Peyer's patch (tissue), 4 donors: ENCODE measurements at regions not wholly inside any gene's neighbourhood (a gene's known extent, or its start where the extent isn't known, plus 50 kb on each side); places are given as distances from the start of the nearest gene placed in this dataset.

Experiments
- DNase-seq, 3 donors: peaks; one replicate each; pipeline ENCODE4 v3.0.0-alpha.2; 2017 to 2019
- H3K27ac ChIP-seq, 4 donors: fragments of 200-600 bp; sonication (generic); one replicate each; pipeline ENCODE4 v1.5.1; 2016 to 2019
- H3K27me3 ChIP-seq, 2 donors: fragments of 200-600 bp; sonication (generic); one replicate each; pipeline ENCODE4 v1.5.1; 2019
- H3K36me3 ChIP-seq, 3 donors: fragments of 200-600 bp; sonication (generic); one replicate each; pipeline ENCODE4 v1.5.1; 2016 to 2019
- H3K4me1 ChIP-seq, 4 donors: fragments of 200-600 bp; sonication (generic); one replicate each; pipeline ENCODE4 v1.5.1; 2016 to 2019
- H3K4me3 ChIP-seq, 4 donors: fragments of 200-600 bp; sonication (generic); 1 replicate in 3 of 4; 2 replicates in 1 of 4; pipeline ENCODE4 v1.5.1; 2016 to 2019; ENCODE audit warnings: mild to moderate bottlenecking in 1 of 4
- H3K9me3 ChIP-seq, 4 donors: fragments of 200-600 bp; sonication (generic); one replicate each; pipeline ENCODE4 v1.5.1; 2016 to 2019; ENCODE audit warnings: mild to moderate bottlenecking in 1 of 4
- POLR2A ChIP-seq, 2 donors: fragments of 450-650 bp; IDR thresholded peaks; one replicate each; pipeline ENCODE4 v1.5.1; 2017; ENCODE audit warnings: antibody characterized with exemption in 2 of 2, mild to moderate bottlenecking in 2 of 2, moderate library complexity in 2 of 2
- TF ChIP-seq, protein P1 (sequence below), 6 experiments: fragments of 450-650 bp in 4 of 6; fragments of 200-600 bp in 2 of 6; sonication (generic) in 1 of 6; IDR thresholded peaks; one replicate each; pipeline ENCODE4 v1.5.1; 2017 to 2019; ENCODE audit warnings: antibody characterized with exemption in 6 of 6, mild to moderate bottlenecking in 3 of 6, moderate library complexity in 1 of 6

DNA sequence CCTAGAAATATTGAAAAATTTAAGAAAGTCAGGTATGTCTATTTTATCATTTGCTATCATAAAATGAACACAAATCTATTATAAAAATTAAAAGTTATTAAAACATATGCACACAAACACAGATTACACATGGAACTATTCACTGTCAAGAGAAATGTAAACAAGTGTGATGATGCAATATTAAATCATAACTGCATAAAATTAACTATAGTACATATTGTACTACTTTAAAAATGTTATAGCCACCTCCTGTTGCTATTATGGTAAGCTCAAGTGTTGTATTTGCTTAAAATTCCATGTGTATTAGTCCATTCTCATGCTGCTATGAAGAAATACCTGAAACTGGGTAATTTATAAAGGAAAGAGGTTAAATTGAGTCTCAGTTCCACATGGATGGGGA lies 54.7 kb upstream of the CMC1 start:
- Histone ChIP-seq H3K4me1 (no peaks in the 10 kb centered on the region), H3K4me3 (no peak overlapping the region), H3K27me3 (no peaks in the 10 kb centered on the region), H3K27ac (no peak overlapping the region), H3K9me3 (no peaks in the 10 kb centered on the region), H3K36me3 (no peaks in the 10 kb centered on the region)
- no peak for TF ChIP-seq POLR2A (IDR thresholded peaks at IDR 0.05)
- TF ChIP-seq, protein P1, sequence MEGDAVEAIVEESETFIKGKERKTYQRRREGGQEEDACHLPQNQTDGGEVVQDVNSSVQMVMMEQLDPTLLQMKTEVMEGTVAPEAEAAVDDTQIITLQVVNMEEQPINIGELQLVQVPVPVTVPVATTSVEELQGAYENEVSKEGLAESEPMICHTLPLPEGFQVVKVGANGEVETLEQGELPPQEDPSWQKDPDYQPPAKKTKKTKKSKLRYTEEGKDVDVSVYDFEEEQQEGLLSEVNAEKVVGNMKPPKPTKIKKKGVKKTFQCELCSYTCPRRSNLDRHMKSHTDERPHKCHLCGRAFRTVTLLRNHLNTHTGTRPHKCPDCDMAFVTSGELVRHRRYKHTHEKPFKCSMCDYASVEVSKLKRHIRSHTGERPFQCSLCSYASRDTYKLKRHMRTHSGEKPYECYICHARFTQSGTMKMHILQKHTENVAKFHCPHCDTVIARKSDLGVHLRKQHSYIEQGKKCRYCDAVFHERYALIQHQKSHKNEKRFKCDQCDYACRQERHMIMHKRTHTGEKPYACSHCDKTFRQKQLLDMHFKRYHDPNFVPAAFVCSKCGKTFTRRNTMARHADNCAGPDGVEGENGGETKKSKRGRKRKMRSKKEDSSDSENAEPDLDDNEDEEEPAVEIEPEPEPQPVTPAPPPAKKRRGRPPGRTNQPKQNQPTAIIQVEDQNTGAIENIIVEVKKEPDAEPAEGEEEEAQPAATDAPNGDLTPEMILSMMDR (IDR thresholded peaks at IDR 0.05): no peak
- no peak for DNase-seq

DNA sequence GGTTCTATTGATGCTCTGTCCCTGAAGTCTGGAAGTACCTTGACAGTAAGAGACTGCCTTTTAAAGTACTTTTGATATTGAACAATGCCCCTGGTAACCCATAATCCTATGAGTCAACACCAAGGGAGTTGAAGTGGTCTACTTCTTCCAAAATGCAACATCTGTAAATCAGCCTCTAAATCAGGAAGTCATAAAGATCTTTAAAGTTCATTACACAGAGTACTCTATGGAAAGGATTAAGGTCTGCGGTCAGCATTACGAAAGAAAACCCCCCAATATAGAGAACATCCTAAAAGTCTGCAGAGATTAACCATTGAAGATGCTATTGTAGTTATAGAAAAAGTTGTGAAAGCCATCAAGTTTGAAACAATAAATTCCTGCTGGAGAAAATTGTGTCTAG lies 52.7 kb upstream of the CMC1 start:
- Histone ChIP-seq H3K36me3 (no peaks in the 10 kb centered on the region), H3K27me3 (no peaks in the 10 kb centered on the region), H3K4me3 (no peak overlapping the region), H3K27ac (no peak overlapping the region), H3K9me3 (no peaks in the 10 kb centered on the region), H3K4me1 (no peaks in the 10 kb centered on the region)
- TF ChIP-seq, protein P1 (IDR thresholded peaks at IDR 0.05): no peak
- TF ChIP-seq POLR2A (IDR thresholded peaks at IDR 0.05): no peak
- no peak for DNase-seq

DNA sequence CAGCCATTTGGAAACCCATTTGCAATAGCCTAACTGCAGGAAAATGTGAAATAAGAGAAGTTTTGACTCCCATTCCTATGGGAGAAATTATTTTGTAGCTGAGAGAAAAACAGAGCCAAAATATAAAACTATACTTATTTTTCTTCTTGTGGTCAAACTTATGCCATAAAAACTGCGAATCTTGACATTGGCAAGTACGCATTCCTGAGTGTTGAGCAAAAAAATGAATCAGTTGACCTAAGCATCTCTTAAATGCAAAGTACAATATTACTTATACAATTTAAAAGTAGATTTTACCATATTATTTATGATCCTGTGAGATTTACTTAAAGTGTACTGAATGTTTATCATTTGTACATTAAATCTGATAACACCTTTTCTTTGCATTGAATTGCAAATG lies 50.1 kb upstream of the CMC1 start:
- Histone ChIP-seq H3K9me3 (no peaks in the 10 kb centered on the region), H3K27me3 (no peaks in the 10 kb centered on the region), H3K36me3 (no peaks in the 10 kb centered on the region), H3K4me1 (no peaks in the 10 kb centered on the region), H3K27ac (no peak overlapping the region), H3K4me3 (no peak overlapping the region)
- DNase-seq: no peak
- TF ChIP-seq, protein P1 (IDR thresholded peaks at IDR 0.05): no peak
- no peak for TF ChIP-seq POLR2A (IDR thresholded peaks at IDR 0.05)
